HepG2 (cell line): ENCODE measurements at regions not wholly inside any gene's neighbourhood (a gene's known extent, or its start where the extent isn't known, plus 50 kb on each side); places are given as distances from the start of the nearest gene placed in this dataset.

Experiments used
- EZH2 ChIP-seq: conservative IDR thresholded peaks from 2 replicates; pipeline ENCODE4 v1.6.1; 2012; ENCODE audit warnings: mild to moderate bottlenecking, low read depth, low read length, moderate library complexity
- HDAC1 ChIP-seq: sonication (generic); formaldehyde crosslinking; IDR thresholded peaks from 2 replicates; pipeline ENCODE4 v1.5.1; 2020; ENCODE audit warnings: mild to moderate bottlenecking, missing genetic modification reagents
- KAT7 ChIP-seq: IDR thresholded peaks from 2 replicates; pipeline ENCODE4 v1.6.1; 2018; ENCODE audit warnings: borderline replicate concordance, missing compliant biosample characterization
- ZNF432 ChIP-seq: sonication (generic); formaldehyde crosslinking; IDR thresholded peaks from 2 replicates; pipeline ENCODE4 v1.5.0; 2020; ENCODE audit warnings: missing genetic modification reagents, mild to moderate bottlenecking, borderline replicate concordance
- TF ChIP-seq, protein P1 (sequence below): sonication (generic); formaldehyde crosslinking; IDR thresholded peaks from 2 replicates; pipeline ENCODE4 v1.5.0; 2020; ENCODE audit warnings: missing genetic modification reagents
- TF ChIP-seq, protein P2 (sequence below): sonication (generic); formaldehyde crosslinking; IDR thresholded peaks from 2 replicates; pipeline ENCODE4 v1.5.0; 2020; ENCODE audit warnings: mild to moderate bottlenecking, missing genetic modification reagents, moderate library complexity
- TF ChIP-seq, protein P3 (sequence below): sonication (generic); formaldehyde crosslinking; IDR thresholded peaks from 2 replicates; pipeline ENCODE4 v1.8.1; 2022; ENCODE audit warnings: mild to moderate bottlenecking, missing genetic modification reagents
- TF ChIP-seq, protein P4 (sequence below): IDR thresholded peaks from 2 replicates; pipeline ENCODE4 v1.6.1; 2012; ENCODE audit warnings: inconsistent platforms
- TF ChIP-seq, protein P5 (sequence below): sonication (generic); formaldehyde crosslinking; IDR thresholded peaks from 2 replicates; pipeline ENCODE4 v1.4.0; 2020; ENCODE audit warnings: low read depth, mild to moderate bottlenecking, missing genetic modification reagents
- TF ChIP-seq, protein P6 (sequence below): sonication (generic); formaldehyde crosslinking; IDR thresholded peaks from 2 replicates; pipeline ENCODE4 v1.4.0; 2020; ENCODE audit warnings: missing genetic modification reagents, borderline replicate concordance

DNA sequence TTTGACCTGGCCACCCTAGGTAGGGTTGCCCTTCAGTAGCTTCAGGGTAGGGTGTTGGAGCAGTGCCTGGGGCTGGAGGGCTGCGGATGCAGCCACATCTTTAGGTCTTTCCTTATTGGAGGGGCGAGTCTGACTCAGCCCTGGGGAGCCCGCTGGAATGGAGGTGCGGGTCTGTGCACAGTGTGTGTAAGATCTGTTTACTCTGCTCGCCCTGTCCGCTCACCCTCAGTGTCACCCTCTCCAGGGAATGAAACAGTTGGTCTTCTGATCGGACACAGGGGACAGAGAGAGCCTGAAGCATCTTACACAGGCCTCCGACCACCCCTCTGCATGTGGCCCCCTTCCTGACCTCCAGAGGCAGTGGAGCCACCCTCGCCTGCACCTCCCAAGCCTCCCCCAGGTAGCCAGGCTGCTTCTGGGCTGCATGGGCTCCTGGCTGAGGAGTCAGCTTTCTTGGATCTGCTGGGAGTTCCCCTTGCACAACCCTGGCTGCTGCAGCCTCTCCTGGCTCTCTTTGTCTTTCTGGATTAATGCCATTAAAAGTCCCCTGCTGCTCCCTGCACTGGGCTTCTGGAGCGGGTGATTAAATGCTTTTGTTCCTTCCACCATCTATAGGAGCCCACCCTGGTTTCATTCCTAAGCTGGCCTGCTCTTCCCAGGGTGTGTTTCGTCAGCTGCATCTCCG is 82.6 kb downstream of the ASB1 start:
- TF ChIP-seq, protein P1, sequence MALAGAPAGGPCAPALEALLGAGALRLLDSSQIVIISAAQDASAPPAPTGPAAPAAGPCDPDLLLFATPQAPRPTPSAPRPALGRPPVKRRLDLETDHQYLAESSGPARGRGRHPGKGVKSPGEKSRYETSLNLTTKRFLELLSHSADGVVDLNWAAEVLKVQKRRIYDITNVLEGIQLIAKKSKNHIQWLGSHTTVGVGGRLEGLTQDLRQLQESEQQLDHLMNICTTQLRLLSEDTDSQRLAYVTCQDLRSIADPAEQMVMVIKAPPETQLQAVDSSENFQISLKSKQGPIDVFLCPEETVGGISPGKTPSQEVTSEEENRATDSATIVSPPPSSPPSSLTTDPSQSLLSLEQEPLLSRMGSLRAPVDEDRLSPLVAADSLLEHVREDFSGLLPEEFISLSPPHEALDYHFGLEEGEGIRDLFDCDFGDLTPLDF (CRISPR knock-in tag): no peak
- TF ChIP-seq, protein P2, sequence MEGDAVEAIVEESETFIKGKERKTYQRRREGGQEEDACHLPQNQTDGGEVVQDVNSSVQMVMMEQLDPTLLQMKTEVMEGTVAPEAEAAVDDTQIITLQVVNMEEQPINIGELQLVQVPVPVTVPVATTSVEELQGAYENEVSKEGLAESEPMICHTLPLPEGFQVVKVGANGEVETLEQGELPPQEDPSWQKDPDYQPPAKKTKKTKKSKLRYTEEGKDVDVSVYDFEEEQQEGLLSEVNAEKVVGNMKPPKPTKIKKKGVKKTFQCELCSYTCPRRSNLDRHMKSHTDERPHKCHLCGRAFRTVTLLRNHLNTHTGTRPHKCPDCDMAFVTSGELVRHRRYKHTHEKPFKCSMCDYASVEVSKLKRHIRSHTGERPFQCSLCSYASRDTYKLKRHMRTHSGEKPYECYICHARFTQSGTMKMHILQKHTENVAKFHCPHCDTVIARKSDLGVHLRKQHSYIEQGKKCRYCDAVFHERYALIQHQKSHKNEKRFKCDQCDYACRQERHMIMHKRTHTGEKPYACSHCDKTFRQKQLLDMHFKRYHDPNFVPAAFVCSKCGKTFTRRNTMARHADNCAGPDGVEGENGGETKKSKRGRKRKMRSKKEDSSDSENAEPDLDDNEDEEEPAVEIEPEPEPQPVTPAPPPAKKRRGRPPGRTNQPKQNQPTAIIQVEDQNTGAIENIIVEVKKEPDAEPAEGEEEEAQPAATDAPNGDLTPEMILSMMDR (CRISPR knock-in tag): no peak
- TF ChIP-seq, protein P3, sequence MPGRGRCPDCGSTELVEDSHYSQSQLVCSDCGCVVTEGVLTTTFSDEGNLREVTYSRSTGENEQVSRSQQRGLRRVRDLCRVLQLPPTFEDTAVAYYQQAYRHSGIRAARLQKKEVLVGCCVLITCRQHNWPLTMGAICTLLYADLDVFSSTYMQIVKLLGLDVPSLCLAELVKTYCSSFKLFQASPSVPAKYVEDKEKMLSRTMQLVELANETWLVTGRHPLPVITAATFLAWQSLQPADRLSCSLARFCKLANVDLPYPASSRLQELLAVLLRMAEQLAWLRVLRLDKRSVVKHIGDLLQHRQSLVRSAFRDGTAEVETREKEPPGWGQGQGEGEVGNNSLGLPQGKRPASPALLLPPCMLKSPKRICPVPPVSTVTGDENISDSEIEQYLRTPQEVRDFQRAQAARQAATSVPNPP (CRISPR knock-in tag): no peak
- TF ChIP-seq, protein P4, sequence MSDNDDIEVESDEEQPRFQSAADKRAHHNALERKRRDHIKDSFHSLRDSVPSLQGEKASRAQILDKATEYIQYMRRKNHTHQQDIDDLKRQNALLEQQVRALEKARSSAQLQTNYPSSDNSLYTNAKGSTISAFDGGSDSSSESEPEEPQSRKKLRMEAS: no peak
- TF ChIP-seq ZNF432 (no peak), HDAC1 (CRISPR knock-in tag) (no peak), KAT7 (CRISPR knock-in tag) (no peak), EZH2 (no peak)
- TF ChIP-seq, protein P5, sequence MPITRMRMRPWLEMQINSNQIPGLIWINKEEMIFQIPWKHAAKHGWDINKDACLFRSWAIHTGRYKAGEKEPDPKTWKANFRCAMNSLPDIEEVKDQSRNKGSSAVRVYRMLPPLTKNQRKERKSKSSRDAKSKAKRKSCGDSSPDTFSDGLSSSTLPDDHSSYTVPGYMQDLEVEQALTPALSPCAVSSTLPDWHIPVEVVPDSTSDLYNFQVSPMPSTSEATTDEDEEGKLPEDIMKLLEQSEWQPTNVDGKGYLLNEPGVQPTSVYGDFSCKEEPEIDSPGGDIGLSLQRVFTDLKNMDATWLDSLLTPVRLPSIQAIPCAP (CRISPR knock-in tag): no peak
- TF ChIP-seq, protein P6, sequence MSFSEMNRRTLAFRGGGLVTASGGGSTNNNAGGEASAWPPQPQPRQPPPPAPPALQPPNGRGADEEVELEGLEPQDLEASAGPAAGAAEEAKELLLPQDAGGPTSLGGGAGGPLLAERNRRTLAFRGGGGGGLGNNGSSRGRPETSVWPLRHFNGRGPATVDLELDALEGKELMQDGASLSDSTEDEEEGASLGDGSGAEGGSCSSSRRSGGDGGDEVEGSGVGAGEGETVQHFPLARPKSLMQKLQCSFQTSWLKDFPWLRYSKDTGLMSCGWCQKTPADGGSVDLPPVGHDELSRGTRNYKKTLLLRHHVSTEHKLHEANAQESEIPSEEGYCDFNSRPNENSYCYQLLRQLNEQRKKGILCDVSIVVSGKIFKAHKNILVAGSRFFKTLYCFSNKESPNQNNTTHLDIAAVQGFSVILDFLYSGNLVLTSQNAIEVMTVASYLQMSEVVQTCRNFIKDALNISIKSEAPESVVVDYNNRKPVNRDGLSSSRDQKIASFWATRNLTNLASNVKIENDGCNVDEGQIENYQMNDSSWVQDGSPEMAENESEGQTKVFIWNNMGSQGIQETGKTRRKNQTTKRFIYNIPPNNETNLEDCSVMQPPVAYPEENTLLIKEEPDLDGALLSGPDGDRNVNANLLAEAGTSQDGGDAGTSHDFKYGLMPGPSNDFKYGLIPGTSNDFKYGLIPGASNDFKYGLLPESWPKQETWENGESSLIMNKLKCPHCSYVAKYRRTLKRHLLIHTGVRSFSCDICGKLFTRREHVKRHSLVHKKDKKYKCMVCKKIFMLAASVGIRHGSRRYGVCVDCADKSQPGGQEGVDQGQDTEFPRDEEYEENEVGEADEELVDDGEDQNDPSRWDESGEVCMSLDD (CRISPR knock-in tag): no peak
